Islet of Langerhans (tissue), 1 donor: ENCODE measurements at regions not wholly inside any gene's neighbourhood (a gene's known extent, or its start where the extent isn't known, plus 50 kb on each side); places are given as distances from the start of the nearest gene placed in this dataset.

Experiments used
- FAIRE-seq: peaks from one replicate; lab custom pipeline; 2011; peaks lifted over from hg19 to GRCh38; lab: Jason Lieb, UNC

GRCh38 chr1:115140442-115141144 lies 51.3 kb upstream of the TSPAN2 start:
- no peak for FAIRE-seq

- no peak for FAIRE-seq
Observed at GRCh38 chr1:115139381-115139780, 50.1 kb upstream of the TSPAN2 start.
